K562 (cell line): ENCODE measurements at regions not wholly inside any gene's neighbourhood (a gene's known extent, or its start where the extent isn't known, plus 50 kb on each side); places are given as distances from the start of the nearest gene placed in this dataset.

Experiments used
- ESRRA ChIP-seq: fragments of 450-650 bp; IDR thresholded peaks from 2 replicates; pipeline ENCODE4 v1.6.1; 2014; ENCODE audit warnings: low read depth, mild to moderate bottlenecking, moderate library complexity, borderline replicate concordance
- TEAD4 ChIP-seq, 2 experiments: sonication (generic) in 1 of 2; formaldehyde crosslinking in 1 of 2; IDR thresholded peaks; 2 replicates each; pipeline versions ENCODE4 v1.6.1 to v1.8.0; 2012 to 2022; ENCODE audit warnings: borderline replicate concordance in 1 of 2, inconsistent platforms in 1 of 2, low read length in 1 of 2, mild to moderate bottlenecking in 1 of 2, missing genetic modification reagents in 1 of 2
- ZBED1 ChIP-seq: IDR thresholded peaks from 2 replicates; pipeline ENCODE4 v1.6.1; 2014
- ZNF143 ChIP-seq: sonication (generic); formaldehyde crosslinking; IDR thresholded peaks from 2 replicates; pipeline ENCODE4 v1.9.0; 2022; ENCODE audit warnings: mild to moderate bottlenecking, missing genetic modification reagents
- TF ChIP-seq, protein P1 (sequence below), 2 experiments: fragments of 450-650 bp; IDR thresholded peaks; 2 replicates each; pipeline ENCODE4 v1.6.1; 2016; ENCODE audit warnings: mild to moderate bottlenecking in 2 of 2, borderline replicate concordance in 1 of 2, low read depth in 1 of 2, moderate library complexity in 1 of 2
- TF ChIP-seq, protein P2 (sequence below): fragments of 450-650 bp; IDR thresholded peaks from 2 replicates; pipeline ENCODE4 v1.6.1; 2017; ENCODE audit warnings: antibody characterized with exemption
- TF ChIP-seq, protein P3 (sequence below): fragments of 250-450 bp; sonication (Bioruptor Pico); IDR thresholded peaks from 2 replicates; pipeline ENCODE4 v1.8.0; 2021; ENCODE audit warnings: mild to moderate bottlenecking, moderate library complexity
- TF ChIP-seq, protein P4 (sequence below): fragments of 200-800 bp; sonication (Bioruptor generic); IDR thresholded peaks from 2 replicates; pipeline ENCODE4 v1.6.1; 2017; ENCODE audit warnings: missing genetic modification characterization, missing compliant biosample characterization

DNA sequence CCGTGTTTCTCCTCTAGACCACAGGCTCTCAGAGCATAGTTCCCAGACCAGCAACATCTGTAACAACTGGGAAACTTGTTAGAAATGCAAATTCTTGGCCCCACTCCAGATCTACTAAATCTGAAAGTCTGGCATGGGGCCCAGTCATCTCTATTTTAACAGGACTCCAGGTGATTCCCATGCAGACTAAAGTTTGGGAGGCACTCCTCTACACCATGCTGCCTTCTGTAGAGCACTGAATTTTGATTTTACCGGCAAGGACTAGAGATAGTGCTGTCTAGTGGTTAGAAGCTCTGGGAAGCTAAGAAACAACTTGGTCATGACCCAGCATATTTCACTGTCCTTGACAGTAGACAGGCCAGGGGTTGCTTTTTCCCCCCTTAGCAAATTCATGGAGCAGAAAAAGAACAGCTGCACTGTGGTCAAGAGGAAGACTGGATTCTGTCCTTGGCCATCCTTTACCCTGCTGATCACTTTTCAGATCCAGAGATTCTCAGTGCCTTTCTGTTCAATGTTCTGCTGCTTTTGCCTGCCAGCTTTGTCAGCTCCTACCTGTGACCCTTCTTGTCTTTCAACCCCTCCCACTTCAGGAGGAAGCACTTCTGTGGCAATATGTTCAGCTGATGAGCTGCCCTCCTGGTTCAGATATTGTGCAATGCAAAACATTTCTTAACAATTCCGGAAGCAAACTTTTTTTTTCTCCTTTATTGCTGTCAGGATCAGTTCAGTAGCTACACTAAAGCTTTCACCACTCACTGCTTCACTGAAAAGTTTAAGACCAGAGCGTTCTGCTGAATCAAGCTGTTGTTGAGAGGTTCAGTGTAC, 133.8 kb upstream of the NUDT4 start (continued):
- TF ChIP-seq, protein P1, sequence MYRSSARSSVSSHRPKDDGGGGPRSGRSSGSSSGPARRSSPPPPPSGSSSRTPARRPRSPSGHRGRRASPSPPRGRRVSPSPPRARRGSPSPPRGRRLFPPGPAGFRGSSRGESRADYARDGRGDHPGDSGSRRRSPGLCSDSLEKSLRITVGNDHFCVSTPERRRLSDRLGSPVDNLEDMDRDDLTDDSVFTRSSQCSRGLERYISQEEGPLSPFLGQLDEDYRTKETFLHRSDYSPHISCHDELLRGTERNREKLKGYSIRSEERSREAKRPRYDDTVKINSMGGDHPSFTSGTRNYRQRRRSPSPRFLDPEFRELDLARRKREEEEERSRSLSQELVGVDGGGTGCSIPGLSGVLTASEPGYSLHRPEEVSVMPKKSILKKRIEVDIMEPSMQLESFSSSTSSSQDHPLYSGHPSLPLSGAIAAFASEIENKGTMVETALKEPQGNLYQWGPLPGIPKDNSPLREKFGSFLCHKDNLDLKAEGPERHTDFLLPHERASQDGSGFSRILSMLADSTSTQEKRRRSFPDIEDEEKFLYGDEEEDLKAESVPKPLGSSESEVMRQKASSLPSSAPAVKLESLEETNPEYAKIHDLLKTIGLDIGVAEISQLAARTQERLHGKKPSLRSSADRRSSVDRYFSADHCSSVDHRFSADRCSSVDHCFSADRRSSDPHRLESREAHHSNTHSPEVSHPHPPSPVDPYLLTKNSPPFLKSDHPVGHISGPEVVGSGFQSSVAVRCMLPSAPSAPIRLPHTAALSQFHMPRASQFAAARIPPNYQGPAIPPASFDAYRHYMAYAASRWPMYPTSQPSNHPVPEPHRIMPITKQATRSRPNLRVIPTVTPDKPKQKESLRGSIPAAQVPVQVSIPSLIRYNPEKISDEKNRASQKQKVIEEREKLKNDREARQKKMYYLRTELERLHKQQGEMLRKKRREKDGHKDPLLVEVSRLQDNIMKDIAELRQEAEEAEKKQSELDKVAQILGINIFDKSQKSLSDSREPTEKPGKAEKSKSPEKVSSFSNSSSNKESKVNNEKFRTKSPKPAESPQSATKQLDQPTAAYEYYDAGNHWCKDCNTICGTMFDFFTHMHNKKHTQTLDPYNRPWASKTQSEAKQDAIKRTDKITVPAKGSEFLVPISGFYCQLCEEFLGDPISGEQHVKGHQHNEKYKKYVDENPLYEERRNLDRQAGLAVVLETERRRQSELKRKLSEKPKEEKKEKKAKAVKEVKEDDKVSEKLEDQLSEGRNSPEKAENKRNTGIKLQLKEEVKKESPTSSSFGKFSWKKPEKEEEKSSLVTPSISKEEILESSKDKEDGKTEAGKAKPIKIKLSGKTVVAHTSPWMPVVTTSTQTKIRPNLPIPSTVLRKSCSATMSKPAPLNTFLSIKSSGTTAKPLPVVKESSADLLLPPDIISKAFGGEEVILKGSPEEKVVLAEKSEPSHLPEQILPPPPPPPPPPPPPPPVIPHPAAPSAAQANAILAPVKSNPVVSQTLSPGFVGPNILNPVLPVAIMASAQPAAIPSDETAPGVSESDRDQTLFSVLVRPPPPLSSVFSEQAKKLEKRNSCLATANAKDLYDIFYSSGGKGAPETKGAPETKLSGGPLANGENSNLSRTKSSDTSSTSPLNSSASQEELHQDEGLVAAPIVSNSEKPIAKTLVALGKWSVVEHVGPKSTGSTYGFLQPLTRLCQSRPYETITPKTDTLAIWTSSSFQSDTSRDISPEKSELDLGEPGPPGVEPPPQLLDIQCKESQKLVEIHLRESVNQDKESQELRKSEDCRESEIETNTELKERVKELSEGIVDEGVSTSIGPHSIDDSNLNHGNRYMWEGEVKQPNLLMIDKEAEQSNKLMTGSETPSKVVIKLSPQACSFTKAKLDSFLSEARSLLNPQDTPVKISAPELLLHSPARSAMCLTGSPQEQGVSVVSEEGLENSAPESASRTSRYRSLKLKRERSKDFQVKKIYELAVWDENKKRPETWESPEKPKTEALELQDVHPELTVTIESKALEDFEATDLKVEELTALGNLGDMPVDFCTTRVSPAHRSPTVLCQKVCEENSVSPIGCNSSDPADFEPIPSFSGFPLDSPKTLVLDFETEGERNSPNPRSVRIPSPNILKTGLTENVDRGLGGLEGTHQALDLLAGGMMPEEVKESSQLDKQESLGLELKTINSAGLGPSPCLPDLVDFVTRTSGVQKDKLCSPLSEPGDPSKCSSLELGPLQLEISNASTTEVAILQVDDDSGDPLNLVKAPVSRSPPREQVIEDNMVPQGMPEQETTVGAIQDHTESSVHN (IDR thresholded peaks at IDR 0.05; ENCODE audit: borderline replicate concordance in 1 of 2, low read depth in 1 of 2): peak in 1 of 2 experiments; percentile 36; a peak in 1 of 4 replicates
- TF ChIP-seq ZNF143 (CRISPR knock-in tag): no peak
- peak; percentile 55 for TF ChIP-seq ESRRA
- peak; percentile 22; the same call in 1 of the 2 replicates for TF ChIP-seq TEAD4 (IDR thresholded peaks at IDR 0.05; ENCODE audit: low read length)
- no peak for TF ChIP-seq TEAD4 (CRISPR knock-in tag; IDR thresholded peaks at IDR 0.05; ENCODE audit: borderline replicate concordance)
- TF ChIP-seq, protein P2, sequence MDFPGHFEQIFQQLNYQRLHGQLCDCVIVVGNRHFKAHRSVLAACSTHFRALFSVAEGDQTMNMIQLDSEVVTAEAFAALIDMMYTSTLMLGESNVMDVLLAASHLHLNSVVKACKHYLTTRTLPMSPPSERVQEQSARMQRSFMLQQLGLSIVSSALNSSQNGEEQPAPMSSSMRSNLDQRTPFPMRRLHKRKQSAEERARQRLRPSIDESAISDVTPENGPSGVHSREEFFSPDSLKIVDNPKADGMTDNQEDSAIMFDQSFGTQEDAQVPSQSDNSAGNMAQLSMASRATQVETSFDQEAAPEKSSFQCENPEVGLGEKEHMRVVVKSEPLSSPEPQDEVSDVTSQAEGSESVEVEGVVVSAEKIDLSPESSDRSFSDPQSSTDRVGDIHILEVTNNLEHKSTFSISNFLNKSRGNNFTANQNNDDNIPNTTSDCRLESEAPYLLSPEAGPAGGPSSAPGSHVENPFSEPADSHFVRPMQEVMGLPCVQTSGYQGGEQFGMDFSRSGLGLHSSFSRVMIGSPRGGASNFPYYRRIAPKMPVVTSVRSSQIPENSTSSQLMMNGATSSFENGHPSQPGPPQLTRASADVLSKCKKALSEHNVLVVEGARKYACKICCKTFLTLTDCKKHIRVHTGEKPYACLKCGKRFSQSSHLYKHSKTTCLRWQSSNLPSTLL: no peak
- TF ChIP-seq, protein P3, sequence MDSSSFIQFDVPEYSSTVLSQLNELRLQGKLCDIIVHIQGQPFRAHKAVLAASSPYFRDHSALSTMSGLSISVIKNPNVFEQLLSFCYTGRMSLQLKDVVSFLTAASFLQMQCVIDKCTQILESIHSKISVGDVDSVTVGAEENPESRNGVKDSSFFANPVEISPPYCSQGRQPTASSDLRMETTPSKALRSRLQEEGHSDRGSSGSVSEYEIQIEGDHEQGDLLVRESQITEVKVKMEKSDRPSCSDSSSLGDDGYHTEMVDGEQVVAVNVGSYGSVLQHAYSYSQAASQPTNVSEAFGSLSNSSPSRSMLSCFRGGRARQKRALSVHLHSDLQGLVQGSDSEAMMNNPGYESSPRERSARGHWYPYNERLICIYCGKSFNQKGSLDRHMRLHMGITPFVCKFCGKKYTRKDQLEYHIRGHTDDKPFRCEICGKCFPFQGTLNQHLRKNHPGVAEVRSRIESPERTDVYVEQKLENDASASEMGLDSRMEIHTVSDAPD: no peak
- TF ChIP-seq, protein P4, sequence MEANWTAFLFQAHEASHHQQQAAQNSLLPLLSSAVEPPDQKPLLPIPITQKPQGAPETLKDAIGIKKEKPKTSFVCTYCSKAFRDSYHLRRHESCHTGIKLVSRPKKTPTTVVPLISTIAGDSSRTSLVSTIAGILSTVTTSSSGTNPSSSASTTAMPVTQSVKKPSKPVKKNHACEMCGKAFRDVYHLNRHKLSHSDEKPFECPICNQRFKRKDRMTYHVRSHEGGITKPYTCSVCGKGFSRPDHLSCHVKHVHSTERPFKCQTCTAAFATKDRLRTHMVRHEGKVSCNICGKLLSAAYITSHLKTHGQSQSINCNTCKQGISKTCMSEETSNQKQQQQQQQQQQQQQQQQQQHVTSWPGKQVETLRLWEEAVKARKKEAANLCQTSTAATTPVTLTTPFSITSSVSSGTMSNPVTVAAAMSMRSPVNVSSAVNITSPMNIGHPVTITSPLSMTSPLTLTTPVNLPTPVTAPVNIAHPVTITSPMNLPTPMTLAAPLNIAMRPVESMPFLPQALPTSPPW (CRISPR knock-in tag): peak; percentile 68
- no peak for TF ChIP-seq ZBED1
